Stimulated activated naive CD4-positive, alpha-beta T cell (primary cell): ENCODE measurements at regions not wholly inside any gene's neighbourhood (a gene's known extent, or its start where the extent isn't known, plus 50 kb on each side); places are given as distances from the start of the nearest gene placed in this dataset.

ENCODE experiments used
- DNase-seq, 6 experiments: peaks; one replicate each; lab custom pipeline; 2025; lab: John Stamatoyannopoulos, UW

DNA sequence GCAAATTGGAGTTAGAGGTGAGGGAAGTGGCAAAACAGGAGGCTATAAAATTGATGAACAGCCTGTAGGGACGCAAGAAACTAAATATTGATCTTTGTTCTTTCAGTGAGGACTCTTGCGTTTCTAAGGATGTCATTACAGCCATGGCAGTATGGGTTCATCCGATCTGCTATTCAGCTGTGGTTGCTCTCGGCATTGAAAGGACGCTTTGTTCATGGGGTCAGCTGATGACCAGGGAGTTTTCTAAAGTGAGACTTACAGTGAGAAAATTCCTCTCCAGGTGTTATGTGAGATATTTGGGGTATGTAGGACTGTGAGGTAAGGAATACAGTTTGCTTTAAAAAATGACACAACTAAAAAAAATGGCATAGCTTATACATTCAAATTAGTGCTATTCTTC is 52.7 kb upstream of the PELI1 start:
- DNase-seq = no peak

DNA sequence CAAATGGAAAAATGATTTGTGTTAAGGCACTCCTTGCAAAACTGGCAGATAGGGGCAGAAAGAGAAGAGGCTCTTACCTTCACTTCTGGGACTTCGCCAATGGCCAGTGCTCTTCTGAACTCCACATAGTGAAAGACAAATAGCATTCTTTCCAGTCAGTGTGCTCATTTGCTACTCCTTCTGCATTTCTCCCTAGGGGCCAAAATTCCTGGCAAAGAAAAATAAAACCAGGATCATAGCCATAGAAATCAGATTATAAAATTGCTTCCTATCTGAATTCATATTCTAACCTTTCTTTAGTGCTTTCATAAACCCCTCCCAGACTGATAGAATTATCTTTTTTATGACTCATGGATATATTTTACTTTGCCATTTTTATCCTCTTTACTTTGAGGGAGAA is 56.9 kb upstream of the PELI1 start:
- DNase-seq = no peak

DNA sequence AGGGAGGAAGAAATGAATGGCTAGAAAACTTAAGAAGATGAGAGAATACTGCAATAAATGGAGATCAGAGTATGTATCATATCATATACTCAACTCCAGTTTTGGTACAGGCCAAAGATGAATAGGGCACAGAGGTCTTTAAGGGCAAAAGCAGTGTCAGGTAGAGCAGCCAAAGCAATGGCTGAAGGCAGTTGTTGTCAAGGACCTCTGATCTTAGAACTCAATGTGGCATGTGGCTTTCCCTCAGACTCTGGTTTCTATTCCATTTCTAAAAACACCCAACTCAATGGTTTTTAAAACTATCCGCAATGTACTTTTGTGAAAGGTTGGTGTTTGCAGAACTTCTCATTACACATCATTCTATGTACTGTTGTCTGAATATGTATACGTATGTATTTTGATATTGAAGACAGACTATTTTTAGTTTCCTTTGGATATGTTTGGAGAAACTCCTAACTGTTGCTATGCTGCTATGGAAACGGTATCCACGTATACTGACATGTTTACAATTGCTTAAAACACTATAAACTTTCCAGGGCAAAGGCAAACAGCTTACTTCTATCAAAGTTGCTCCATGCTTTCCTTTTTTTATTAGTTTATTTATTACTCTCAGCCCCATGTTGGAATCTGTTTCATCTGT is 58.1 kb upstream of the PELI1 start:
- no peak for DNase-seq

DNA sequence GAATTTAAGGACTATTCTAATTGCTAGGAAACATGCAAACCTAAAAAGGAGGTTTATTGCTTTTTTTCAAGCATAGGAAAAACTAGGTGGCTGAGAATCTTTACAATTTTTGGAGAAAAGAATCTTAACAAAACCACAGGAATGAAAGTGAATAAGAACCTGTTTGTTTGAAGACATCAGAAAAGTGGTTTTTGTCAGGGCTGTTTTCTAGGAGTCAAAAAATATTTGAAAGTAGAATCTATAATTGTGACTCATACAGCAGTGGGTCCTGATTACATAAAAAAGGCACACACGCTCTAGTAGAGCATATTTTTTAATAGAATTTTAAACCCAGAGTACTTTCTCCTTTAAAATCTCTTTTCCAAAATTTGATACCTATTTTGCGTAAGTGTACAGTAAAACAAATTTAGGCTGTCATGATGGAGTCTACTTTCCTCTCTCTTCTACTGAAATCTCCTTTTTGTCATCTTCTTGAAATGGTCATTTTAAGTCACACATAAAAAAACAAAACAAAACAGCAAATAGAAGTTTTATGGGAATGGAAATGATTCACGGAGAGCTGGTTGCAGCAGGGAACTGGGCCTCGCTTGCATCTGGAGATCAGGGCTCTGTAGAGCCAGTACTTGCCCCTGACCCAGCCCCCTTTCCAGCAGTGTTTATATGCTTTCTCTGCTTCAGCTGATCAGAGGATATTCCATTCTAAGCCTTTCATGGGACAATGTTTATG is 59.1 kb upstream of the PELI1 start:
- DNase-seq = no peak

DNA sequence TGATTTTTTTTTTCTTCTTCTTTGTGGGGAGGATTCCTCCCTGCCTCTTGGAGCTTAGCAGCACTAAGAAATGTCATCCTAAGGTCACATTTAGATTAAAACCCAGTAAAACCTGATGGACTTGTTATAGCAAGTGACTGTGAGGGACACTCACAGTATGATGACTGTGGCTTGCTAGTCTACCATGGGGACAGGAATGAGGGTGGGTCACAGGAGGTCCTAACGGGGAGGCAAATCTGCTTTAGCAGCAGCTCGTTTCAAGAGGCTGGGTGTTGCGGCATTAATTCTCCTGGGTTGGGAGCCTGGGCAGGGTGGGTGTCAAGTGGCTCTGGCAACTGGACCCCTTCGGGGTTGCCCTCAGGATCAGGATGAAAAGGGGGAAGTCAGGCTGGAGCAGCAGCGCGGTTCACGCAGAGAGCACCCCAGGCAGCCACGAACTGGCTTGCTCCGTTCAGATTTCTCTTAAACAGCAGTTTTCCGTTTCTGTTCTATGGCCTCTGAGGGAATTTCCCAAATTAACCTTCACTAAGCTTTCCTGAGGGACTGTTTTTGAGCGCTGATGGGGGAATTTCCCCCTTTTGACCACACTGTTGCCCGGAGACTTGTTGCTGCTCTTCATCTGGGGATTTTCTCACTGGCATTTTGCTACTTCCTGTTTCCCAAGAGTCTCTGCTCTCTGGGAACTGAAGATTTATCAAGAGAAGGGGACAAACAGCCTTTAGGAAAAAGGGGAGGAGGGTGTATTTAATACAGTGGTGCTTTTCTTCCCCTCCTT is 59.8 kb upstream of the PELI1 start:
- DNase-seq = peak in 4 of 6 experiments; percentile 18 to 46 (median 36)

DNA sequence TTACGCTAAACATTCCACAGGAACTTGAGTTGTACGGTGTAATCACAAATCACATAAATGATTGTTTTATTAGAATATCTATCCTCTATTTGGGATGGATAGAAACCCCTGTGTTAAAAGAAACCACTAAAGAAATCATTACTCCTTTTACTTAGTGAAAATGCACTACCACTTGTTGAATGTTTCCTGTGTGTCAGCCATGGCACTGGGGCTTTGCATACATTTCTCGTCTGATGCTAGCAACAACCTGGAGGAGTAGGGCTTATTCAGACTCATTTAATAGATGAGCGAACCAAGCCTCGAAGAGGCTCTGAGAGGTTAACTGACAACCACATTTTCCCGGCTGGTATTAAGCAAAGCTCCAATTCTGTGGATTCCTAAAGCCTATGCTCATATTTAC is 60.5 kb upstream of the PELI1 start:
- DNase-seq = no peak

DNA sequence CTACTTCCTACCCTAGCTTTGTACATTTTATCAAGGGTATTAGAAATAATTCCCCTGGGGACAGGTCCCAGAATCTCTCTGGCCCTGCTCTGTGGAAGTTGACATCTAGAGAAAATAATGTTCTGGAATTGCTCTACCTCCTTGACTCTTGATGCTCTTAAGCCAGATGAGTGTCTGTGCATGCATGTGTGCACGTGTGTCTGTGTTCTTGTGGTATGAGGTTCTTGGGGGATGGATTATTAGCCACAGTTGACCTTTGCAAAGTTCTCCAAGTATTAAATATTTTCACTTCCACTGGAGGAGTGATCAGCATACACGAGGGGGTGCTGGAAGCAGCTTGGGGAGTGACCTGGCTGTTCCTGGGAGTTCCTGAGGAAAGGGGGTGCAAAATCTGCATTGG is 61.2 kb upstream of the PELI1 start:
- DNase-seq = no peak

DNA sequence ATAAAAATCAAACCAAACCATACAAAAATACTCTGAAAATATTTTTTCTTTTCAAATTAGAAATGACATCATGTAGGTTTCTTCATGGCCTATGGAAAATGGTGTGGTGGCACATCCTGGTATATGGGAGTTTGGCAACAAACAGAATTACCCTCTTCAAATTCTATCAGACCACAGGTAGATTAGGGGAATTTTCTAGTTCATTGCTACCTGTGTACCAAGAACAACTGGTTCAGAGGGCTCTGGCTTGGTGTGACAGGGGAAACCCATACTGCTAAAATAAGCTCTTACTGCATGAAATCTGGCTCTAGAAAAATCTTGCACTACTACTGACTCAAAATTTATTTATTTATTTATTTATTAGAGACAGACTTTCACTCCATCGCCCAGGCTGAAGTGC is 63.4 kb upstream of the PELI1 start:
- no peak for DNase-seq

DNA sequence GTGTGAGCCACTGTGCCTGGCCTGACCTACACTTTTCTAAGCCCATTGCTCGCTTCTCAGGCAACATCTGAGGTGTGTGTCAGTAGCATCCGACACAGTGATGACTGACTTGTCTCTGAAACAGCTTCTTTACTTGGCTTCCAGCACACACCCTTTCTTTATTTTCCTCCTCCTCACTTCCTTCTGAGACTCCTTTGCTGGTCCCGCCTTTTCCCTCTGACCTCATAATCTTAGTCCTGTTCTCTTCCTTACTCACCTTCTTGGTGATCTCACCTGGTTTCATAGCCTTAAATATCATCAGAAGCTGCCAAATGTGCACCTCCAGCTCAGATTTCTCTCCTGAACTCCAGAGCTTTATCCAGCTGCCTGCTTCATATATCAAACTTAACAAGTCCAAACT is 66.6 kb upstream of the PELI1 start:
- no peak for DNase-seq

DNA sequence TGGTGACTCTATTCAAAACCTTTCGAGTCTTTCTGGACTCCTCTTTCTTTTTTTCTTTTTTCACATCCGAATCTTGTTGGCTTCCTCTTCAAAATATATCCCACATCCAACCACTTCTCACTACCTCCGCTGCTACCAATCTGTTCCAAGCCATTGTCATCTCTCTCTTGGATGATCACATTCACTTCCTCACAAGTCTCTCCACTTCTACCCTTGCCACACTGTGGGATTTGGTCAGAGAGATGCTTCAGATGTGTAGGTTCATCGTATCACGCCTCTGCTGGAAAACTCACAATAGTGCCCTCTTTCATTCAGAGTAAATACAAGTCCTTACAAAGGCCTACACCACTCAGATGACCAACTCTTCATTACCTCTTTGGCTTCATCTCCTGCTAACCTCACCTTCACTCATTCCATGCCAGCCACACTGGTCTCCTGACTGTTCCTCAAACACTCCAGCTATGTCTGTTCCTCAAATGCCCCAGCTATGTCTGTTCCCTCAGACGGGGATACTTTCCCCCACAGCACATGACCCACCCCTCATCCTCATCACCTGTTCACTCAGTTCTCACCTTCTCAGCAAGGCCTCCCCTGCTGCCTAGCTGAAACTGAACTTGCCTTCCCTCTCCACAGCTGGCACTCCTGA is 67.2 kb upstream of the PELI1 start:
- no peak for DNase-seq

DNA sequence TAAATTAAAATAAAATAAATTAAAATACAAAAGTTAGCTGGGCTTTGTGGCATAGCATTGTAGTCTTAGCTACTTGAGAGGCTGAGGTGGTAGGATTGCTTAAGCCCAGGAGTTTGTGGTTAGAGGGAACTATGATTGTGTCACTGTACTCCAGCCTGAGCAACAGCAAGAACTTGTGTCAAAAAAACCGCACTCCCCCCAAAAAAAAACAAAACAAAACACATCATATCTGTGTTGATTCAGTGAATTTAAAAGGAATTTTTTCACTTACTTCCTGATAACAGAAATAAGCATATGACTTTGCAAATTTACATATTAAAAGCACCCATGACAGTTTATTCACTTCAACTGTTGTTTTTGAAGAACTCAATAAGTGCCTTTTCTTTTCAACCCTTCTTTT is 68.1 kb upstream of the PELI1 start:
- peak in 3 of 6 experiments; percentile 40 to 64 (median 45) for DNase-seq

DNA sequence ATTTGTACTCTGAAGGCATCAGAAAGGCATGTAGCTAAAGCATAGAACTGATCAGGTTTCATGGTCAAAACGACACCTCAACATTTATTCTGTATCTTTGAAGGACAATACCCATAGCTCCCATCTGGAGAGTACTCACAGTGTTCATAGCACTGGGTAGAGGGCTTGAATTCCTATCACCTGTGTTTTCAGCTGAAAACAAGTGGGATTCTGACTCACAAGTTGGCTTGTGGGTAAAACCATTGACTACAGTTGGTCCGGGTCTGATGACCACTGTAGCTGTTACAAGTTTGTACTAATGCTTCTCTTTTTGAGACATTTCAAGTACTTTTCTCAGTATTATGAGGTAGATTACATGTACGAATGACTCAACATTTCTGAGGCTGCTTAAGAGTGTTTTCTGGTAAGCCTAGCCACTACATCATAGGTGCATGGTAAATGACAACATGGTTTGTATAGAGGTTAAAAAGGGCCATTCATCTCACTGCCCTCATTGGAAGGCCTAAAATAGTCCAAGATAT is 68.6 kb upstream of the PELI1 start:
- DNase-seq = peak in 1 of 6 experiments; percentile 38

DNA sequence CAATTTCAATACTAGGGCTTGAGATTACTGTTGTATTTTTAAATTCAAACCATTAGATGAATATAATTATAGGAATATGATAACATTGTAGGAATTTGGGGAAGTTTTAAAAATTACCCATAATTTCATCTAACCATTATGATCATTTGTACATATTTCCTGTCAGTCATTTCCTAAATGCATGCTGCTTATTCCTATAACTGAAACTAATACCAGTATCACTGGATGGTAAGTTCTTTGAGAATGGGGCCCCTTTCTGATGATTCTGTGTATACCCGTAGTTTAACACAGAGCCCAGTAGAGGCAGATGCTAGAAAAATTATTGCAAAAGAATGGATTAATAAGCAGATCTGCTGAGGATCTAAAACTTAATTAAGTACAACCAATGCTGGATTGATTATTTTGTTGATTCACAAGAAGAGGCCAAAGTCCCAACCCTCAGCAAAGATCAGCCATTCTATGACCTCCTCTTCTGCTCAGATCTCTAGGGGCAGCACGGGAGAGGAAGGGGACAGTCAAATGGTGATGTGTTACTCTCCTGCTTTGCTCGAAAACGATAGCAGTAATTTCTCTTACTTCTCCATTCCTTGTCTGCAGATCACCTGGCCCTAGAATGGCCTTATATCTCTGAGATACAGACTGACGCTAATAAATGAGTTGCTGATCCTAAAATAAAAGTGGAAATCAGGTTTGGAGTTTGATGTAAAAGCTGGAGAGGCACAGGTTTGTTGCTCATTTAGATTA is 69.5 kb upstream of the PELI1 start:
- no peak for DNase-seq

DNA sequence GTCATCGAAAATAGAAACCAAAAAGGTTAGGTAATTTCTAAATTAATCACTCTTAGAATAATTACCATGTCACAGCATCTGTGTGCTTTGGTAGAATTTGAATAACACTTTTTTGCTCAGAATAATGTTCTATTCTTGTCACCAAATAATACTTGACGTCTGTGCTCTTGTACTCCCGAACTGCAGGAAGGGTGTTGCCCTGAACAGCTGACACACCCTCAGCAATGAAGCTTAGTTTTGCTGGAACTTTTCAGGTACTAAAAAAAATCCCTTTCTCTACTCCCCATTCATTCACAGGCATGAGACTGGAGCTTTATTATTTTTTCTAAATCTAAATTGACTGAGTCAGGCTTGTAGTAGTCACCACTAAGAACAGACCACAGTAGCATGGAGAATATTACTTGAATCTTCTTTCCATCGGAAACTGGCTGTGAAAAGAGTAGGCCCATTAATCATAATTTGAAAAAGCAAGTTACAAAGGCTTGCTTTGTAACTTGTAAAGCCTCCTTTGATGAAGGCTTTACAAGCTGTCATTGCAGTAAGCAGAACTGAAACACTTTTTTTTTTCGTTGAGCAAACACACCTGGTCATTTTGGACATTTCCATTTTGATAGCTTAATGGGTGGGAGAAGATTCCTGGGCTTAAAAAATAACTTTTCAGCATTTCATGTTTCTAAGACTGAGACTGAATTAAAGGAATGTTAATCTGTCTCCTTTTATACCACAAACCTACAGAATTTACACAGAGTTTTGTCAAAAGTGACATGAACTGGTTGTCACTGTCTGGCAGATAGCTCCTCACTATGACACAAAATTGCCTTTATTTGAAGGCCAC is 70.3 kb upstream of the PELI1 start:
- peak in 4 of 6 experiments; percentile 9 to 77 (median 70) for DNase-seq

DNA sequence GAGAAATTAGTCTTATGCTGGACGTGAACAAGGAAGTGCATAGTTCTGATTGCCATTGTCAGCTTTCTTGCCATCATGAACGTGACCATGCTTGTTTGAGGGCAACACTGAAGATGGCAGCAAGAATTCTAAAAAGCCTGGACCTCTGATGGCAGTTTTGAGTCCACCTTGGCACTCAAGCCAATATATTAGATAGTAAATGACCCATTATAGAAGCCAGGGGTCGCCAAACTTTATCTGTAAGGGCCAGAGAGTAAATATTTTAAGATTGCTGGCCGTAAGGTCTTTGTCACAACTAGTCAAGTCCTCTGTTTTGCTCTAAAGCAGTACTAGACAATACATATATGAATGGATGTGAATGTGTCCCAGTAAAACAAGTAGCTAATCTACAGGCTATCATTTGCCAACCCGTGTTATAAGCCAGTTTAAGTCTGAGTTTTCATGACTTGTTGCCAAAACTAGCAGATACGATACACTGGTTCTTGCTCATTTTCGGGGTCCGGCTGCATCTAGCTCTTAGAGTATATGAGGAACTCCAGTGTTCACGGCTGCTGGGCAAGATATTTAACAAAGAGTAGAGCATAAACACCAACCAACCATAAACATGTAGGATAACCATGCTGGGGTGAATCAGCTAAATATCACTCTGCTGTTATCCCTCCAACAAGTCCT is 73.1 kb upstream of the PELI1 start:
- no peak for DNase-seq

DNA sequence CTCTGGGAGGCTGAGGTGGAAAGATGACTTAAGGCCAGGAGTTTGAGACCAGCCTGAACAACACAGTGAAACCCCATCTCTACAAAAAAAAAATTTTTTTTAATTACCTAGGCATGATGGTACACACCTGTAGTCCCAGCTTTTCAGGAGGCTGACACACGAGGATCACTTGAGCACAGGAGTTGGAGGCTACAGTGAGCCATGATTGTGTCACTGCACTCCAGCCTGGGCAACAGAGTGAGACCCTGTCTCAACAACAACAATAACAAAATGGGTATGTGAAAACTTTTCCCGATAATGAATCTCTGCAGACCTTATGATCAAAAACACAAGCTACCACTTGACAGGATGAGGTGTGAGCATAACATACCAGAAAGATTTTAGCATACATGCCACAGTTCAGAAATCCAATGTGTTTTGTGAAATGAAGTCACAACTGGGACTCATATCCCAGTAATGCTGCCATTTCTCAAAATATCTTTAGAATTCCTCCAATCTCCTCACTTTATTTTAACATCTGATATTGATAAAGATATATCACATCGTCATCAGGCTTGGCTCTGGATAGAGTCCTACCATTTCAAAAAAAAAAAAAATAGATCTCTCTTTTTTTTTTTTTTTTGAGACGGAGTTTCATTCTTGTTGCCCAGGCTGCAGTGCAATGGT is 74.0 kb upstream of the PELI1 start:
- DNase-seq = no peak

DNA sequence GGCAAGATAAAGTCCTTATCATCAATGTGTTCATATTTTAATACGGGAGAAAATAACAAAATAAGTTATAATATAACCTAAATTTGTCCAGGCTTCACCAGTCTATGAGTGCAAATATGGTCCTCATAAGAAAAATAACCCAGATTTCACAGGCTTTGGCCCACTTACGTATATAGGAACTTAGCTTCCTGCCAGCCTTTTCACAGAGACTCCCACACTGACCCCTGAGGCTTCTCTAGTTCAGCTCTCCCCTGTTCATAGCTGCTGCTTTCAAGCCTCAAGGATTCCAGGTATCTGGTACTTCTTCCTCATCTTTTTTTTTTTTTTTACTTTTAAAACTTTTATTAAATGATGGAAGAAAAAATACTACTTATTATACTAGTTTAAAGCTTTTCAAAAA is 74.9 kb upstream of the PELI1 start:
- no peak for DNase-seq

DNA sequence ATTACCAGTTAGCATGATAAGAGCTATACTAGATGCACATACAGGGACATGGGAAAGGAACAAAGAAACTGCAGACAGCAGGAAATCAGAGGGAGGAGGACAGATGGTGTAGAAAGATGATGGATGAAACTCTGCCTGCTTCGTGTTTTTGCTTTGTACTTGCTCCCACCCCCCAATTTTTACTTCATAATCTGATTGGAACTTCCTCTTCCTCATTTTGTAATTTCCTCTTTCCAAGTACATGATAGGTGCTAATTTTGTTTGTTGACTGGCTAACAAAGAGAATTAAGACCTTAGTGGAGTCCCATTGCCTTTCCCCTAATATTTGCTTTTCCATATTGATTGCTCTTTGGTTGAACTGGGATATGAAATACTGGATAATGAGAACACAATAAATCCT is 76.0 kb upstream of the PELI1 start:
- DNase-seq = no peak

DNA sequence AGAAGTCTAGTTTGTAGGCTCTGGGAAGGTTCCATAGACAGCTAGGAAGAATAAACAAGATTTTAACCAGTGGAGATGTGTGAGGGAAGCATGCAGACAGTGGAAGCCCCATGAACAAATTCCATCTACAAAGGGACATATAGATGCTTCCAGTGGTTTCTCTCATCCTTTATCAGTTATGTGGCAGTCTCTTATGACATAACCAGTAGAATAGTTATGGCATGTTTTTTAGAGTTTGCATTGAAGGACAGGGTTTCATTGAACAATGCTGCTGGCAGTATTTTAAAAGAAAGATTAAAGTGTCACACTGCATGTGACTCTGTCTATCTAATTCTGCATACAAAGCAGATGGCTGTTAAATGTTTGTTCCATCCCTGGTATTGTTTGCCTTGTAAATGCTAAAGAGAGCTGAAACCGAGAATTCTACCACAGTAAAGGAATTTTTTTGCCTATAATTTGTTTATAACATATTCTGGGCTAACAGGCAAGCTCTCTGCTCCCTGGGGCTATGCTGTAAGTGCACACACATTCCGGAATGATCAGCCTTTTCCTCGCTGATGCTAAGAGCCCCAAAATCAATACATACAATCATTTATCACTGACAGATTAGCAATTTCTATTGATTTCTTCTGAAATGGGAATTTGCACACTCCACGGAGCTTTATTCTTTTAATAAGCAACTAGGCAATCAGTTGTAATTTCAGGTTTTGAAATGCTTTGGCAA is 76.8 kb upstream of the PELI1 start:
- no peak for DNase-seq
